GM18868 (cell line): ENCODE measurements at regions not wholly inside any gene's neighbourhood (a gene's known extent, or its start where the extent isn't known, plus 50 kb on each side); places are given as distances from the start of the nearest gene placed in this dataset.
"Not testable (repeated sequence)": the region's sequence is repeated elsewhere in the genome, so short reads cannot be mapped to it uniquely, and the experiment has no call there.

Experiments used
- ATAC-seq: cut with Tn5 transposase; IDR thresholded peaks from one replicate; pipeline ENCODE4 v1.9.1; 2021; ENCODE audit warnings: mild to moderate bottlenecking, moderate library complexity; ENCODE audit not compliant: unreplicated experiment

GRCh38 chr5:34261020-34261419 lies 218.0 kb upstream of the C1QTNF3 start:
- ATAC-seq: peak; percentile 60

GRCh38 chr5:34266151-34266550 lies 223.1 kb upstream of the C1QTNF3 start:
- not testable (repeated sequence) for ATAC-seq

DNA sequence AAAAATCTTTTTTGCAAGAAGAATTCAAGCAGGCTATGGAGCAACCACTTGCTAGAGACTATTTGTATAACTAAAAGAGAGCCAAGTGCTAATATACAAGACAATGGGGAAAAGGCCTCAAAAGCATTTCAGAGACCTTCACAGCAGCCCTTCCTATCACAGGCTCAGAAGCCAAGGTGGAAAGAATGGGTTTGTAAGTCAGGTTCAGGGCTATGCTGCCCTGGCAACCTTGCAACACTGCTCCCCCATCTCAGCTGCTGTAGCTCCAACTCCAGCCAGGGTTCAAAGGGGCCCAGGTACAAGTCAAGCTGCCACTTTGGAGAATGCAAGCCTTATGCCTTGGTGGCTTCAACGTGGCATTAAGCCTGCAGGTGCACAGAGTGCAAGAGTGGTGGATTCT lies 253.7 kb upstream of the C1QTNF3 start:
- ATAC-seq: not testable (repeated sequence)

GRCh38 chr5:34329201-34329600 lies 286.2 kb upstream of the C1QTNF3 start:
- not testable (repeated sequence) for ATAC-seq

DNA sequence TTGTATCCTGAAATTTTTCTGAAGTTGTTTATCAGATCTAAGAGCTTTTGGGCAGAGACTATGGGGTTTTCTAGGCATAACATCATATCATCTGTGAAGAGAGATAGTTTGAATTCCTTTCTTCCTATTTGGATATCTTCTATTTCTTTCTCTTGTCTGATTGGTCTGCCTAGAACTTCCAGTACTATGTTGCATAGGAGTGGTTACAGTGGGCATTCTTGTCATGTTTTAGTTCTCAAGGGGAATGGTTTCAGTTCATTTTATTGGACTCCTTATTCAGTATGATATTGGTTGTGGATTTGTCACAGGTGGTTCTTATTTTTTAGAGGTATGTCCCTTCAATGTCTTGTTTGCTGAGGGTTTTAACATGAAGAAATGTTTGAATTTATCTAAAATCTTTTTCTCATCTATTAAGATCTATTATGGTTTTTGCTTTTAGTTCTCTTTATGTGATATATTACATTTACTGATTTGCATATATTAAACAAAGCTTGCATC lies 286.6 kb upstream of the C1QTNF3 start:
- not testable (repeated sequence) for ATAC-seq

GRCh38 chr5:34331928-34332454 lies 289.0 kb upstream of the C1QTNF3 start:
- not testable (repeated sequence) for ATAC-seq

GRCh38 chr5:34339408-34340001 lies 296.5 kb upstream of the C1QTNF3 start:
- not testable (repeated sequence) for ATAC-seq

DNA sequence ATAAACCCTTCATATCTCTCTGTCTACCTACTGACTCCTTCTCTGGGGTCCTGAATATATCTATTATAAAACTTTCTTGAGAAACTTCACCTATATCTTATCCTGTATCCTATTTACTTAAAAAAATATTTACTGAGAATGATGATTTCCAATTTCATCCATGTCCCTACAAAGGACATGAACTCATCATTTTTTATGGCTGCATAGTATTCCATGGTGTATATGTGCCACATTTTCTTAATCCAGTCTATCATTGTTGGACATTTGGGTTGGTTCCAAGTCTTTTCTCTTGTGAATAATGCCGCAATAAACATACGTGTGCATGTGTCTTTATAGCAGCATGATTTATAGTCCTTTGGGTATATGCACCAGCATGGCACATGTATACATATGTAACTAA lies 301.7 kb upstream of the RAI14 start:
- ATAC-seq: not testable (repeated sequence)

- not testable (repeated sequence) for ATAC-seq
Measured at GRCh38 chr5:34371417-34371816, 284.7 kb upstream of the RAI14 start.

- not testable (repeated sequence) for ATAC-seq
Measured at GRCh38 chr5:34371817-34372216, 284.3 kb upstream of the RAI14 start.

DNA sequence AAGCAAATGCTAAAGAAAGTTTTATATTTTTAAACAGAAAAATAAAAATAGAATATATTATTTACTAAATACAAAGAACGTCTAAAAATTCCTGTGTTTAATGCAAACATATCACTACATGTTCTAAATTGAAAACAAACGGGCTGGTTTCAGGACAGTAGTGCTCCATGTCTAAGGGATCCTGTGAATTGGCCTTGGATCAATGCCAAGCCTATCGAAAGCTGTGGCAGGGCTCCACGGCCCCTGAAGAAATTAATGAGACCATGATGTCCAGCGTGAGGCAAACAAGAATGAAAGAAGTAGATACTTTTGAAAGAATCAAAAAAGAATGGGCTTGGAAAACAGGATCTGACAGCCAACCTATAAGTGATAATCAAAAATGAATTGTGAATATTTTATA lies 283.4 kb upstream of the RAI14 start:
- not testable (repeated sequence) for ATAC-seq

- ATAC-seq: not testable (repeated sequence)
Measured at GRCh38 chr5:34377651-34378050, 278.5 kb upstream of the RAI14 start.

GRCh38 chr5:34378498-34378897 lies 277.6 kb upstream of the RAI14 start:
- ATAC-seq: not testable (repeated sequence)

DNA sequence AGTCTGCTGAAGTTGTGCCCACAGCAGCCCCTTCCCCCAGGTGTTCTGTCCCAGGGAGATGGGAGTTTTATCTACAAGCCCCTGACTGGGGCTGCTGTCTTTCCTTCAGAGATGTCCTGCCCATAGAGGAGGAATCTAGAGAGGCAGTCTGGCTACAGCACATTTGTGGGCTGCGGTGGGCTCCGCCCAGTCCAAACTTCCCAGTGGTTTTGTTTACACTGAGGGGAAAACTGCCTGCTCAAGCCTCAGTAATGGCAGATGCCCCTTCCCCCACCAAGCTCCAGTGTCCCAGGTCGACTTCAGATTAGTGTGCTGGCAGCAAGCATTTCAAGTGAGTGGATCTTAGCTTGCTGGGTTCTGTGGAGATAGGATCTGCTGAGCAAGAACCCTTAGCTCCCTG lies 267.4 kb upstream of the RAI14 start:
- not testable (repeated sequence) for ATAC-seq

DNA sequence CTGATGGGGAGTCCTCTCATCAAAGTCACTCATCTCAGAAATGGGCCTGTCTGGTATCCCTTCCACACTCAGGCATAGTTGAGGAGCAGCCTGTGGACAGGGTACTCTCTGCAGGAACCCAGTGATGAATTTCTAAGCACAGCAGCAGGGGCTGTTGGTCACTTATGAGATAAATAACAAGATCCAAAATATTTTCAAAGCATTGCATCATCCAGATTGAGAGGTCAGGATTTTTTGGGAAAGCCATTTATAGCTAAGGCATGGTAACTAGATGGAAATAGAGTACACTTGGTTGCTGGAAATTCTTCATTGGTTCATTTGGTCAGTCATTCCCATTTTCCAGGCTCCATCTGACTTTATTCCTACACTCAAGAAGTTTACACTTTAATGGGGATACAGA lies 246.8 kb upstream of the RAI14 start:
- no peak for ATAC-seq

- no peak for ATAC-seq
Measured at GRCh38 chr5:34410411-34411139, 245.6 kb upstream of the RAI14 start.

- no peak for ATAC-seq
Measured at GRCh38 chr5:34411470-34412346, 244.4 kb upstream of the RAI14 start.

DNA sequence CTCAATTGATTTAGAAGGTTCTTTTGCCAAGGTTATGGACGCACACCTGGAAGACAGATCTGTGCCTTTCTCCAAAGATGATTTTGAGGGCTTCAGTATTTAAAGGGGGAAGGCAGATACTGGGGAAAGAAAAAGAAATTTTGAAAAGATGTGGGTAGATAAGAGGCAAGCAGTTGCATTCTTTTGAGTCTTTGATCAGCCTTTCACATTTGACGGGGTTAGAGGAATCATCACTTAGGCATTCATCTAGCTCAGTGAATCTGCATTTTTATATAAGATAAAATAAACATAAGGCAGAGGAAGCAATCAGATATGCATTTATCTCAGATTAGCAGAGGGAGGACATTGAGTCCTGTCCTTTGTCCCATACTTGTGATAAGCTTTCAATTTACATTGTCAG lies 243.4 kb upstream of the RAI14 start:
- ATAC-seq: no peak

- peak; percentile 99 for ATAC-seq
Measured at GRCh38 chr5:34415559-34416198, 240.4 kb upstream of the RAI14 start.

- ATAC-seq: no peak
Measured at GRCh38 chr5:34416501-34417008, 239.6 kb upstream of the RAI14 start.
